ENCODE measurements at regions not wholly inside any gene's neighbourhood (a gene's known extent, or its start where the extent isn't known, plus 50 kb on each side); places are given as distances from the start of the nearest gene placed in this dataset.

DNA sequence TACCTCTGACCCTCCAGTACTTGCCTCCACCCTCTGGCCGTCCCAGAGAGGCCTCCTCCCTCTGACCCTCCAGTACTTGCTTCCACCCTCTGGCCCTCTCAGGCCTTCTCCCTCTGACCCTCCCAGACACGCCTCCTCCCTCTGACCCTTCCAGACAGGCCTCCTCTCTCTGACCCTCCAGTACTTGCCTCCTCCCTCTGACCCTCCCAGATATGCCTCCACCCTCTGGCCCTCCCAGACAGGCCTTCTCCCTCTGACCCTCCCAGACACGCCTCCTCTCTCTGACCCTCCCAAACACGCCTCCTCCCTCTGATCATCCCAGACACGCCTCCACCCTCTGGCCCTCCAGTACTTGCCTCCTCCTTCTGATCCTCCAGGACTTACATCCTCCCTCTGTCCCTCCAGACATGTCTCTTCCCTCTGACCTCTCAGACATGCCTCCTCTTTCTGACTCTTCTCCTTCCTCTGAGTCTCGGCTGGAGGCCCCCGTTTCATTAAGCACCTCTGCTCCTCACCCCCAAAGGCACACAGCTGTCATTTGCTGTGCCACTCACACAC is 71.9 kb downstream of the PHETA1 start:
- DNase-seq (ENCODE audit: low read depth in 1 of 2, low spot score in 1 of 2): no peak
- no peaks in the 10 kb centered on the region for H3K27me3 ChIP-seq (ENCODE audit: insufficient read depth, poor library complexity, severe bottlenecking)
- TF ChIP-seq SPI1 (IDR thresholded peaks at IDR 0.05; ENCODE audit: borderline replicate concordance, low read depth) (no peak), CTCF (IDR thresholded peaks at IDR 0.05; ENCODE audit: insufficient read depth, low read length) (no peak)
- H3K4me3 ChIP-seq (replicated peaks; ENCODE audit: insufficient read depth, low read length): no peak overlapping the region
- H3K27ac ChIP-seq (replicated peaks): no peak overlapping the region

DNA sequence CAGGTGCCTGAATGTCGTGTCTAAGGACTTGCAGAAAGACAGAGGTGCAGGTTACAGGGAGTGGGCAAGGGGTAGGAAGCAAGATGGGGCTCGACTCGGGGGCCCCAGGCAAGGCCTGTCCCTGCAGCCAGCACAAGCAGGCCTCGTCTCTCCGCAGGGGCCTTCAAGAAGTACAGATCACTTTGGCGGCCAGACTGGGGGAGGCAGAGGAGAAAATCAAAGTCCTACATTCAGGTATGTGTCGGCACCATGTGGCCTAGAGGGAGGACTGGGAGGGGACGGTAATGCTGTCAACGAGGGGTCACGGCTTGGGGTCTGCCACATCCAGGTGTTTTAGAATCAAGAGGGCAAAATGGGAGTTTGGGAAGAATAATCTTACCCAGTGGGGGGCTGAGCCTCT is 73.7 kb downstream of the PHETA1 start:
- no peaks in the 10 kb centered on the region for H3K27me3 ChIP-seq (ENCODE audit: insufficient read depth, poor library complexity, severe bottlenecking)
- TF ChIP-seq SPI1 (IDR thresholded peaks at IDR 0.05; ENCODE audit: borderline replicate concordance, low read depth) (no peak), CTCF (IDR thresholded peaks at IDR 0.05; ENCODE audit: insufficient read depth, low read length) (no peak), POLR2AphosphoS5 (IDR thresholded peaks at IDR 0.05; ENCODE audit: low read depth) (no peak), REST (IDR thresholded peaks at IDR 0.05; ENCODE audit: insufficient replicate concordance, low read depth) (no peak), GABPA (IDR thresholded peaks at IDR 0.05; ENCODE audit: low read depth) (no peak)
- no peak for DNase-seq (ENCODE audit: low read depth in 1 of 2, low spot score in 1 of 2)
- H3K4me3 ChIP-seq (replicated peaks; ENCODE audit: insufficient read depth, low read length): no peak overlapping the region
- H3K27ac ChIP-seq (replicated peaks): no peak overlapping the region

GRCh38 chr12:111293266-111294009 is 75.5 kb downstream of the PHETA1 start:
- H3K27ac ChIP-seq (replicated peaks): no peak overlapping the region
- TF ChIP-seq SPI1 (IDR thresholded peaks at IDR 0.05; ENCODE audit: borderline replicate concordance, low read depth) (no peak), GABPA (IDR thresholded peaks at IDR 0.05; ENCODE audit: low read depth) (no peak), POLR2AphosphoS5 (IDR thresholded peaks at IDR 0.05; ENCODE audit: low read depth) (no peak), REST (IDR thresholded peaks at IDR 0.05; ENCODE audit: insufficient replicate concordance, low read depth) (no peak)
- no peak for DNase-seq (ENCODE audit: low read depth in 1 of 2, low spot score in 1 of 2)
- no peak overlapping the region for H3K4me3 ChIP-seq (replicated peaks; ENCODE audit: insufficient read depth, low read length)
- H3K27me3 ChIP-seq (ENCODE audit: insufficient read depth, poor library complexity, severe bottlenecking): no peaks in the 10 kb centered on the region

GRCh38 chr12:111291357-111291756 is 77.5 kb downstream of the PHETA1 start:
- Histone ChIP-seq H3K4me3 (replicated peaks; ENCODE audit: insufficient read depth, low read length) (no peak overlapping the region), H3K27me3 (ENCODE audit: insufficient read depth, poor library complexity, severe bottlenecking) (no peaks in the 10 kb centered on the region), H3K27ac (replicated peaks) (no peak overlapping the region)
- TF ChIP-seq CTCF (IDR thresholded peaks at IDR 0.05; ENCODE audit: insufficient read depth, low read length) (no peak), REST (IDR thresholded peaks at IDR 0.05; ENCODE audit: insufficient replicate concordance, low read depth) (no peak), GABPA (IDR thresholded peaks at IDR 0.05; ENCODE audit: low read depth) (no peak), SPI1 (IDR thresholded peaks at IDR 0.05; ENCODE audit: borderline replicate concordance, low read depth) (no peak), POLR2AphosphoS5 (IDR thresholded peaks at IDR 0.05; ENCODE audit: low read depth) (no peak)
- DNase-seq (ENCODE audit: low read depth in 1 of 2, low spot score in 1 of 2): no peak

All from HL-60 (cell line).